Pancreas (tissue), 10 donors: ENCODE measurements at regions not wholly inside any gene's neighbourhood (a gene's known extent, or its start where the extent isn't known, plus 50 kb on each side); places are given as distances from the start of the nearest gene placed in this dataset.

Experiments used
- ATAC-seq, 4 donors: fragments of 200-7000 bp; cut with Tn5 transposase; one replicate each; pipeline versions ENCODE4 v1.8.0 to v1.9.1; 2020; ENCODE audit warnings: mild to moderate bottlenecking in 4 of 4, moderate library complexity in 4 of 4
- DNase-seq, 6 donors: peaks; one replicate each; pipeline ENCODE4 v3.0.0-alpha.2; 2020
- FAIRE-seq: peaks from 2 replicates; lab custom pipeline; 2012; peaks lifted over from hg19 to GRCh38; lab: Jason Lieb, UNC
- H3K27ac ChIP-seq, 4 donors: fragments of 200-600 bp; sonication (generic); 1 replicate in 3 of 4; 2 replicates in 1 of 4; pipeline versions ENCODE4 v1.5.0 to v1.8.0; 2020
- H3K27me3 ChIP-seq, 4 donors: fragments of 200-600 bp; one replicate each; pipeline ENCODE4 v1.8.0; 2021
- H3K36me3 ChIP-seq, 3 donors: fragments of 200-600 bp; sonication (generic) in 1 of 3; one replicate each; pipeline versions ENCODE4 v1.5.0 to v1.8.0; 2020 to 2021
- H3K4me1 ChIP-seq, 3 donors: fragments of 200-600 bp; one replicate each; pipeline ENCODE4 v1.8.0; 2021
- H3K4me3 ChIP-seq, 4 donors: fragments of 200-600 bp; sonication (generic) in 2 of 4; one replicate each; pipeline versions ENCODE4 v1.5.0 to v1.8.0; 2020 to 2021
- H3K9me3 ChIP-seq, 4 donors: fragments of 200-600 bp; one replicate each; pipeline ENCODE4 v1.8.0; 2021
- WGBS, 2 donors: extraction: QIAGEN DNeasy Blood & Tissue Kit; methylation state at CpG; one replicate each; pipeline ENCODE4 v1.1.7; 2013; 5-methylcytosine and 5-hydroxymethylcytosine counted together
- intact Hi-C, 3 donors: fragments of 100-400 bp; cut with DNase I; formaldehyde crosslinking; loops; one replicate each; pipeline versions ENCODE4 v1.11.1 to v1.14.2; 2022
- TF ChIP-seq, protein P1 (sequence below), 4 donors: fragments of 200-600 bp; sonication (generic) in 3 of 4; IDR thresholded peaks; one replicate each; pipeline versions ENCODE4 v1.5.0 to v1.8.0; 2021; ENCODE audit warnings: antibody characterized with exemption in 4 of 4
- donor health status: healthy with polysubstance abuse.
- donor health status: DM: no; HTN: no; CAD: no; lungs with moderate emphysema.
- donor health status: DM: no; HTN: no; CAD: no.
- donor health status: control.
- donor health status: control.
- donor health status: Bipolar disorder and iron deficiency.
- donor health status: DM: yes; HTN: yes; CAD: no.
- donor health status: DM: no; HTN: no; CAD: no.
- donor health status: DM: no; HTN: no; CAD: no.
- donor health status: DM: yes; HTN: yes; CAD: no.

DNA sequence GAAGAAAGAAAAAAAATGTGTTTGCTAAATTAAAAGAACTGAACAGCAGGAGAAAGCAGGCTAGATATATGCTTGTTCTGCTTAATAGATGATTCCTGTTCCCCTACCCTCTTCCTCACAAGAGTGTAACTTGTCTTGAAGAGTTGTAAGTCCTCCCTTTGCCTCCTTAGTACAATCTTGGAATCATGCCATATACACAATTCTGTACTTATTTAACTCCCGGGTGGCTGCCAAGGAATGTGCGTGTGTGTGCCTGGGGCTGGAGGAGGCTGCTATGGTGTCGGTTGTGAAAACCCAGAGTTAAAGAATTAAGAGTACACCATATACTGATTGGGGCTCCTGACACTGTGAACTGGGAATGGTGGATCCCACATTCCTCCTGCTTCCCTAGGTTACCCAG, 194.2 kb downstream of the SIPA1L2 start:
- no peak for DNase-seq
- FAIRE-seq = no peak

GRCh38 chr1:232432313-232432712, 197.6 kb downstream of the SIPA1L2 start:
- 79 to 83% methylated on average over 8 of the region's 8 CpGs for WGBS, 2 donors
- TF ChIP-seq, protein P1, sequence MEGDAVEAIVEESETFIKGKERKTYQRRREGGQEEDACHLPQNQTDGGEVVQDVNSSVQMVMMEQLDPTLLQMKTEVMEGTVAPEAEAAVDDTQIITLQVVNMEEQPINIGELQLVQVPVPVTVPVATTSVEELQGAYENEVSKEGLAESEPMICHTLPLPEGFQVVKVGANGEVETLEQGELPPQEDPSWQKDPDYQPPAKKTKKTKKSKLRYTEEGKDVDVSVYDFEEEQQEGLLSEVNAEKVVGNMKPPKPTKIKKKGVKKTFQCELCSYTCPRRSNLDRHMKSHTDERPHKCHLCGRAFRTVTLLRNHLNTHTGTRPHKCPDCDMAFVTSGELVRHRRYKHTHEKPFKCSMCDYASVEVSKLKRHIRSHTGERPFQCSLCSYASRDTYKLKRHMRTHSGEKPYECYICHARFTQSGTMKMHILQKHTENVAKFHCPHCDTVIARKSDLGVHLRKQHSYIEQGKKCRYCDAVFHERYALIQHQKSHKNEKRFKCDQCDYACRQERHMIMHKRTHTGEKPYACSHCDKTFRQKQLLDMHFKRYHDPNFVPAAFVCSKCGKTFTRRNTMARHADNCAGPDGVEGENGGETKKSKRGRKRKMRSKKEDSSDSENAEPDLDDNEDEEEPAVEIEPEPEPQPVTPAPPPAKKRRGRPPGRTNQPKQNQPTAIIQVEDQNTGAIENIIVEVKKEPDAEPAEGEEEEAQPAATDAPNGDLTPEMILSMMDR (IDR thresholded peaks at IDR 0.05) = no peak
- H3K4me3 ChIP-seq = no peak overlapping the region
- DNase-seq = no peak
- H3K27me3 ChIP-seq = no peaks in the 10 kb centered on the region
- no peaks in the 10 kb centered on the region for H3K4me1 ChIP-seq
- H3K9me3 ChIP-seq = no peaks in the 10 kb centered on the region
- no peak for ATAC-seq
- no peak for FAIRE-seq
- H3K27ac ChIP-seq = no peak overlapping the region
- no peaks in the 10 kb centered on the region for H3K36me3 ChIP-seq
- intact Hi-C loops = no loop called here

More for the DNA sequence above, 194.2 kb downstream of the SIPA1L2 start:
- Histone ChIP-seq H3K4me1 (no peaks in the 10 kb centered on the region), H3K4me3 (no peak overlapping the region), H3K27ac (no peak overlapping the region), H3K27me3 (no peaks in the 10 kb centered on the region), H3K9me3 (no peaks in the 10 kb centered on the region), H3K36me3 (no peaks in the 10 kb centered on the region)
- ATAC-seq = no peak
- intact Hi-C loops = no loop called here
- 36% methylated on average over 3 of the region's 3 CpGs for WGBS, 2 donors
- TF ChIP-seq, protein P1 (IDR thresholded peaks at IDR 0.05) = no peak

GRCh38 chr1:232431748-232432147, 198.2 kb downstream of the SIPA1L2 start:
- no peak for ATAC-seq
- DNase-seq = no peak
- no peak for FAIRE-seq
- intact Hi-C loops = no loop called here
- Histone ChIP-seq H3K36me3 (no peaks in the 10 kb centered on the region), H3K27ac (no peak overlapping the region), H3K9me3 (no peaks in the 10 kb centered on the region), H3K27me3 (no peaks in the 10 kb centered on the region), H3K4me3 (no peak overlapping the region), H3K4me1 (no peaks in the 10 kb centered on the region)
- WGBS, 2 donors = 77 to 93% methylated on average over 4 of the region's 4 CpGs
- TF ChIP-seq, protein P1 (IDR thresholded peaks at IDR 0.05) = no peak

DNA sequence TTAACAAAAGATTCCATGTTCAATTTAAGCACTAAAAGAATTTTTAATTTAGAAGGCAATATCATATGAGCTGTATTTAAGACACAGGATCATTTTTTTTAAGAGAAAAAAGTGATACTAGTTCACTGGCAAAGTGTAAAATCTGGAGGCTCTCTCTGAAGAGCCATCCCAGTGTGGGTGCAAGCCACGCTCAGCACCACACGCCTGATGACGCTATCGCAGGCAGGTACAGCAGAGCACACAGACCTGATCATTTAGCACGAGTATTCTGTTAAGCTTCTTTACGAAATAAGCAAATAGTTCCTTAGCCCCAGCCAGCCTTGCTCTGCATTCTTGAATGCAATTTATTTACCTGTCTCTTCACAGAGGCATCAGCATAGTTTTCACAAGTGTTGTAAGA, 198.6 kb downstream of the SIPA1L2 start:
- Histone ChIP-seq H3K9me3 (no peaks in the 10 kb centered on the region), H3K36me3 (no peaks in the 10 kb centered on the region), H3K4me1 (no peaks in the 10 kb centered on the region), H3K4me3 (no peak overlapping the region), H3K27me3 (no peaks in the 10 kb centered on the region), H3K27ac (no peak overlapping the region)
- ATAC-seq = no peak
- intact Hi-C loops = no loop called here
- 78 to 85% methylated on average over 6 of the region's 6 CpGs for WGBS, 2 donors
- no peak for DNase-seq
- TF ChIP-seq, protein P1 (IDR thresholded peaks at IDR 0.05) = no peak
- no peak for FAIRE-seq

GRCh38 chr1:232430467-232430866, 199.5 kb downstream of the SIPA1L2 start:
- TF ChIP-seq, protein P1 (IDR thresholded peaks at IDR 0.05) = no peak
- H3K36me3 ChIP-seq = no peaks in the 10 kb centered on the region
- DNase-seq (no peak), FAIRE-seq (no peak), ATAC-seq (no peak)
- intact Hi-C loops = no loop called here
- no peak overlapping the region for H3K4me3 ChIP-seq
- H3K27me3 ChIP-seq = no peaks in the 10 kb centered on the region
- H3K27ac ChIP-seq = no peak overlapping the region
- H3K9me3 ChIP-seq = no peaks in the 10 kb centered on the region
- H3K4me1 ChIP-seq = no peaks in the 10 kb centered on the region
- WGBS, 2 donors = 89 to 92% methylated on average over 6 of the region's 6 CpGs
